MCF 10A (cell line): ENCODE measurements at regions not wholly inside any gene's neighbourhood (a gene's known extent, or its start where the extent isn't known, plus 50 kb on each side); places are given as distances from the start of the nearest gene placed in this dataset.

Experiments
- BruUV-seq: library from RNA; stranded (reverse); fragments of 400-500 nt; replicated peaks from 2 replicates; lab custom pipeline; 2021; lab: Mats Ljungman, UMichigan
- CTCF ChIA-PET: fragments of 300-600 bp; sonication (Branson Sonifier 250); formaldehyde crosslinking; extraction: SDS; loops from one replicate; lab custom pipeline; 2021; ENCODE audit warnings: antibody characterized with exemption, inconsistent platforms; lab: Yijun Ruan, JAX
- POLR2A ChIA-PET: fragments of 300-600, 350-650 bp; sonication (Branson Sonifier 250); formaldehyde crosslinking; extraction: SDS; loops from one replicate; lab custom pipeline; 2020; ENCODE audit warnings: antibody characterized with exemption, inconsistent platforms; lab: Yijun Ruan, JAX
- DNase-seq: peaks from one replicate; pipeline ENCODE4 v3.0.0-alpha.2; 2018; ENCODE audit not compliant: unreplicated experiment
- H3K27ac Mint-ChIP-seq: one replicate; pipeline ENCODE4 v1.8.0; 2022; ENCODE audit warnings: mild to moderate bottlenecking, low read depth, mixed read lengths; ENCODE audit not compliant: unreplicated experiment
- H3K27me3 Mint-ChIP-seq: one replicate; pipeline ENCODE4 v1.8.0; 2022; ENCODE audit warnings: mixed read lengths; ENCODE audit not compliant: insufficient read depth, unreplicated experiment
- H3K36me3 Mint-ChIP-seq: one replicate; pipeline ENCODE4 v1.8.0; 2022; ENCODE audit warnings: mild to moderate bottlenecking, moderate library complexity, mixed read lengths; ENCODE audit not compliant: insufficient read depth, unreplicated experiment
- H3K4me1 Mint-ChIP-seq: one replicate; pipeline ENCODE4 v1.8.0; 2022; ENCODE audit warnings: mixed read lengths; ENCODE audit not compliant: insufficient read depth, unreplicated experiment
- H3K4me3 Mint-ChIP-seq: one replicate; pipeline ENCODE4 v1.8.0; 2022; ENCODE audit warnings: mild to moderate bottlenecking, moderate library complexity, mixed read lengths; ENCODE audit not compliant: unreplicated experiment
- H3K9me3 Mint-ChIP-seq: one replicate; pipeline ENCODE4 v1.8.0; 2022; ENCODE audit warnings: mixed read lengths; ENCODE audit not compliant: unreplicated experiment
- intact Hi-C: fragments of 100-400 bp; cut with micrococcal nuclease; formaldehyde crosslinking; loops from 2 replicates; pipeline ENCODE4 v1.14.1; 2022
- TF ChIP-seq, protein P1 (sequence below): fragments of 200-600 bp; IDR thresholded peaks from one replicate; pipeline ENCODE4 v1.8.0; 2022; ENCODE audit warnings: antibody characterized with exemption, mild to moderate bottlenecking; ENCODE audit not compliant: unreplicated experiment

DNA sequence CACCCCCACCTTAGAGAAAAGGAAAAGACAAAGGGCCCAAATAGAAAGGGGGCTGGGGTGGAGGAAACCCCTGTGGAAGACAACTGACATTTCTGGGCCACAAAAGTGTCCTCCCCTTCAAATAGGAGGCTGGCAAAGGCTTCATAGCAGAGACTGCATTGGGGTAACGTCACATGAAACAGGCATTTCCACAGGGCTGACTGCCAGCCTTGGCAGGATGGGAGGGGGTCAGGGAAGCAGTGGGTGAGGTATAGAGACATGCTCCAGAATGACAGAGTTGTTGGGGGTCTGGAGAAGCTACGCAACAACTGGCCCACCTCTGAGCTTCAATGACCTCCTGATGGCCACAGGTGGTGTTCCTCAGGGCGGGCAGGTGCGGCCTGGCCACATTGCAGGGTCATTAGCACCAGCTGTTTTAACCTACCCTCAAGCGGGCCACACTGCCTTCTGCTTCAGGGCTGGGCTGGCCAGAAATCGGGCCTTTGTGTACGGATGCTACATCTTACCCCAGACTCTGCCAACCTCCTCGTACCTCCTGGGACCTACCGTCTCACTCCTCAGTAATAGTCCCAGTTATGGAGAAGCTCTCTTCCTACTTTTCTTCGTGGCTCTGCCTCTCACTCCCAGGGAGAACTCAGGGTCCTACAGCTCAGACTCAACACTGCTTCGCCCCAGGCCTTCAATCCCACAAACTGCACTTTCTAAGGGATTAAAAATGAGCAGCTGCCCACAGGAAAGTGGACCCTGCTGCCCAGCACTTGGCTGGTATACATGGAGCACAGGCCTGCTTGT, 160.0 kb upstream of the NCAM1 start:
- Mint-ChIP-seq H3K4me3 (no peak overlapping the region), H3K36me3 (no peaks in the 10 kb centered on the region), H3K27ac (no peak overlapping the region), H3K9me3 (no peaks in the 10 kb centered on the region), H3K27me3 (peaks cover 20% of the 10 kb centered on the region), H3K4me1 (no peaks in the 10 kb centered on the region)
- TF ChIP-seq, protein P1, sequence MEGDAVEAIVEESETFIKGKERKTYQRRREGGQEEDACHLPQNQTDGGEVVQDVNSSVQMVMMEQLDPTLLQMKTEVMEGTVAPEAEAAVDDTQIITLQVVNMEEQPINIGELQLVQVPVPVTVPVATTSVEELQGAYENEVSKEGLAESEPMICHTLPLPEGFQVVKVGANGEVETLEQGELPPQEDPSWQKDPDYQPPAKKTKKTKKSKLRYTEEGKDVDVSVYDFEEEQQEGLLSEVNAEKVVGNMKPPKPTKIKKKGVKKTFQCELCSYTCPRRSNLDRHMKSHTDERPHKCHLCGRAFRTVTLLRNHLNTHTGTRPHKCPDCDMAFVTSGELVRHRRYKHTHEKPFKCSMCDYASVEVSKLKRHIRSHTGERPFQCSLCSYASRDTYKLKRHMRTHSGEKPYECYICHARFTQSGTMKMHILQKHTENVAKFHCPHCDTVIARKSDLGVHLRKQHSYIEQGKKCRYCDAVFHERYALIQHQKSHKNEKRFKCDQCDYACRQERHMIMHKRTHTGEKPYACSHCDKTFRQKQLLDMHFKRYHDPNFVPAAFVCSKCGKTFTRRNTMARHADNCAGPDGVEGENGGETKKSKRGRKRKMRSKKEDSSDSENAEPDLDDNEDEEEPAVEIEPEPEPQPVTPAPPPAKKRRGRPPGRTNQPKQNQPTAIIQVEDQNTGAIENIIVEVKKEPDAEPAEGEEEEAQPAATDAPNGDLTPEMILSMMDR, result no peak
- CTCF ChIA-PET, result interaction anchor here (0.7 to 1.8 kb wide), 5 partner anchors 11 to 489 kb away, joined by 3 to 7 read pairs (median 4); no protein-coding TSS in a partner anchor
- POLR2A ChIA-PET, result no interaction called here
- no peak for DNase-seq
- no TSS peak for BruUV-seq
- intact Hi-C loops, result no loop called here

DNA sequence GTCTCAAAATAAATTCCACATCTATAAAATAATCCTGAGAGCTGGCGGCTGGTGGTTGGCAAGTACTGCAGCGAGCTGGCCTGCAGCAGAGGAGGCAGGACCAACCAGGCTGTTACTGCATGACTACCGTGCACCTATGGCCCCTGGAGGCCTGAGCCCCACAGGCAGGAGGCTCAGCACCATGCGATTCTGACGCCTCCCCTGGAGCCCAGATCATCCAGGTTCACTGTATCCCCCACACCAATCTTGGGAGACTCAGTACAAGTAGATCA, 159.5 kb upstream of the NCAM1 start:
- H3K4me3 Mint-ChIP-seq, result no peak overlapping the region
- DNase-seq, result no peak
- TF ChIP-seq, protein P1, result no peak
- H3K9me3 Mint-ChIP-seq, result no peaks in the 10 kb centered on the region
- intact Hi-C loops, result no loop called here
- ChIA-PET POLR2A (no interaction called here), CTCF (interaction anchor here (0.7 to 1.8 kb wide), 3 partner anchors 214 to 488 kb away, joined by 3 to 7 read pairs (median 4); no protein-coding TSS in a partner anchor)
- no TSS peak for BruUV-seq
- peaks cover 20% of the 10 kb centered on the region for H3K27me3 Mint-ChIP-seq
- H3K27ac Mint-ChIP-seq, result no peak overlapping the region
- no peaks in the 10 kb centered on the region for H3K4me1 Mint-ChIP-seq
- no peaks in the 10 kb centered on the region for H3K36me3 Mint-ChIP-seq

DNA sequence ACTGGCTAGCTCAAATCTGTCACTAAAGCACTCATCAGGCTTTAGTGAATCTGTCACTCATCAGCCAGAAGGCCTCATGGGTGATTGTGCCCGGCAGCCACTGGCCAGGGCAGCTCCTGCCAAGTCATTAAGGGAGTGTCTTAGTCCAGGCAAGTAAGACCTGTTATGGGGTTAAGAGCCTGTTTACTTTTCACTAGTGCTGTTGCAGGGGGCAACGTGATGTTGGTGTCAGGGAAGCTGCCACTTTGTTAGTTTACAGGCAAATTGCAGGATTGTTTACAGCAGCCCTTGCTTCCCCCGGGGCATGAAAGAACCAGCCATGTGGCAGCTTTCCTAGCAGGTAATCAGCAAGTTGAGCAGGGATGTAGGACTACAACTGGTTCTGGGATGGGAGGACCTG, 155.6 kb upstream of the NCAM1 start:
- H3K27me3 Mint-ChIP-seq, result peaks cover 20% of the 10 kb centered on the region
- no peaks in the 10 kb centered on the region for H3K36me3 Mint-ChIP-seq
- H3K4me1 Mint-ChIP-seq, result no peaks in the 10 kb centered on the region
- ChIA-PET POLR2A (no interaction called here), CTCF (interaction anchor here (0.5 to 2.5 kb wide), 6 partner anchors 10 to 495 kb away, joined by 3 to 21 read pairs (median 5); no protein-coding TSS in a partner anchor)
- H3K27ac Mint-ChIP-seq, result no peak overlapping the region
- H3K9me3 Mint-ChIP-seq, result no peaks in the 10 kb centered on the region
- intact Hi-C loops, result no loop called here
- no peak for DNase-seq
- H3K4me3 Mint-ChIP-seq, result no peak overlapping the region
- no TSS peak for BruUV-seq
- TF ChIP-seq, protein P1, result no peak

DNA sequence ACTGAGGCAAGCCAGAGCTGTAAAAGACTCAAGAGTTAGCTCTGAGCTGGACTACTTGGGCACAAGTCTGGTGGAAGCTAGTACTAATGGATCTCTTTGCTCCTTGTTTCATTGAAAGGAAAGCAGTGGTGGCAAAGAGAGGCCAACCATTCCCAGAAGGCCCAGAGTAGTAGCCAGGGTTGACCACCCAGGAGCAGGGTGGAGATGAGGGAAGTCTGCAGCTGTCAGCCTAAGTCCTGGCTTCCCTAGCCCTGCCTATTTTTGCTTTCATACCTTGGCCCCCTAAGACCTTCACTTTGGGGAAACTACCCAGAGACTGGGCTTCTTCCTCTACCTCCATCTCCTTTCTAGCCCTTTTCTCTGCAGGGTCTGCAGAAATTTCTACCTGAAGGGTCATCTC, 155.0 kb upstream of the NCAM1 start:
- Mint-ChIP-seq H3K27ac (no peak overlapping the region), H3K4me1 (no peaks in the 10 kb centered on the region), H3K4me3 (no peak overlapping the region), H3K27me3 (peaks cover 20% of the 10 kb centered on the region), H3K9me3 (no peaks in the 10 kb centered on the region), H3K36me3 (no peaks in the 10 kb centered on the region)
- BruUV-seq, result no TSS peak
- TF ChIP-seq, protein P1, result no peak
- CTCF ChIA-PET, result interaction anchor here (0.5 to 3.0 kb wide), 5 partner anchors 9 to 309 kb away, joined by 5 to 21 read pairs (median 5); no protein-coding TSS in a partner anchor
- intact Hi-C loops, result no loop called here
- POLR2A ChIA-PET, result interaction anchor here (0.5 kb wide), 1 partner anchor 284 kb away, joined by 3 read pairs; no protein-coding TSS in a partner anchor
- DNase-seq, result no peak
